HG02642 (cell line): ENCODE measurements at regions not wholly inside any gene's neighbourhood (a gene's known extent, or its start where the extent isn't known, plus 50 kb on each side); places are given as distances from the start of the nearest gene placed in this dataset.

Experiments
- ATAC-seq: cut with Tn5 transposase; IDR thresholded peaks from one replicate; pipeline ENCODE4 v1.9.1; 2021; ENCODE audit warnings: mild to moderate bottlenecking; ENCODE audit not compliant: unreplicated experiment, poor library complexity

DNA sequence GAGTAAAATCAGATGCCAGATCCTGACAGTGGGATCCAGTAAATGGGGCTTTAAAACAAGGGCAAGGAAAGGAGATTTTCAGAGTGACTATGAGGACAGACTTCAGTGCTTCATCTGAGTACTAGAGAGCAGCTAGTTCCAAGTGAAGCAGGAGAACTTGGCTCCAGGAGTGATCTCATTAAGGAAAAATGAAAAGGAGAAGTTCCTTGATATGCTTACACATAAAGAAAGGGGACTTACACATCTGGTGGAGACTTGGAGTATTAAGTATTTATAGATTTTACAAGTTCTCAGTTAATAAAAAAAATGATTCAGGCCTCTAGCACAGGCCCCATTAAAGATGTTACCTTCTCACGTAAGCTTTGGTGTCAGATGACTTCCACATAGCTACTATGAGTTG, 105.8 kb downstream of the ICOS start:
- no peak for ATAC-seq

DNA sequence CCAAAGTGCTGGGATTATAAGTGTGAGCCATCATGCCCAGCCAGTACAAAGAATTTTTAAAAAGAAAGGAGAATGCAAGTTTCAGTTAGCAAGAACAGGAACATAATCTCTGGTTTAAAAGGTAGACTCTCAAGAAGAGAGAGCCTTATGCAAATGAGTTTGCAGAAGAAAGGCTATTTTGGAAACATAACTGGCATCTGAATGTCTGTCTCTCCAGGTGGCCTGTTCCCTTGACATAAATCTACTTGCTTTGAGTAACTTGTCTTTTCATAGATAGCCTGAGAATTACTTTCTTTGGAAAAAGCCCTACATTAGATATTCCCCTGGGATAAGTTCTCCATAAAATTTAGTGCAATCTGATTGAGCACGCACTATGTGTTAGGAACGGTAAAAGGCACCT, 109.6 kb downstream of the ICOS start:
- peak; percentile 86 for ATAC-seq

DNA sequence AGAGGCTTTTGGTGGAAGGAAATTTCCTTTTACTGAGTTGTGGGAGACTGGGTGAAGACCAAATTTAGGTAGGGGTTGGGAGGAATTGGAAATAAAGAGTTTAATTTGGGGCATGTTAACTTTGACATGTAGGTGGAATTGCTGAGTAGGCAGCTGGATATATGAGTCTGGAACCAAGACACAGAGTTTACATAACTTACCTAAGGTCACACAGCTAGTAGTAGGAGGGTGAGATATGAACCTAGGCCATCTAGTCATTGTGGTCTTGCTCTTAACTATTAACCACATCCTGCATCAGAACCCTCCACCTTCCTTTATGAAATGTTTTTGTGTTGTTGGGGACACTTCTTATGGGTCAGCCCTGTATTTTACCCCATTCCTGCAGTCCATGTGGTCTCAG, 113.1 kb downstream of the ICOS start:
- ATAC-seq, result peak; percentile 69

DNA sequence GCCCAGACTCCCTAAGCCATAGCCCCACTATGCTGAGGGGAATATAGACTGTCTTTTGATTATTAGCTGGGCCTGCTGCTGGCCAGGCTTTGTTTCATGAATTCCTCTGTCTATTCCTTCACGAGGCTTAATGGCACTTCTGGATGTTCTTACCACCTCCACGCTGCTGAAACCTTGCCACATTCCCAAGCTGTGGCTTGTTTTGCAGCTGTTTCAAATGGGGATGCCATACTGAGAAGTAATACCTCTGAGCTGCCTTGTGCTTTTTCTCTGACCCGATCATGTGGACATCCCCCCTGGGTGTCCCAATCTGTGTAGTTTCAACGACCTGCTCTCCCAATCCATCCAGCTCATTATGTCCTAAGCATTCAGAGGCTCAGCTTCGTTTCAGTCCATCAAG, 114.1 kb downstream of the ICOS start:
- no peak for ATAC-seq

DNA sequence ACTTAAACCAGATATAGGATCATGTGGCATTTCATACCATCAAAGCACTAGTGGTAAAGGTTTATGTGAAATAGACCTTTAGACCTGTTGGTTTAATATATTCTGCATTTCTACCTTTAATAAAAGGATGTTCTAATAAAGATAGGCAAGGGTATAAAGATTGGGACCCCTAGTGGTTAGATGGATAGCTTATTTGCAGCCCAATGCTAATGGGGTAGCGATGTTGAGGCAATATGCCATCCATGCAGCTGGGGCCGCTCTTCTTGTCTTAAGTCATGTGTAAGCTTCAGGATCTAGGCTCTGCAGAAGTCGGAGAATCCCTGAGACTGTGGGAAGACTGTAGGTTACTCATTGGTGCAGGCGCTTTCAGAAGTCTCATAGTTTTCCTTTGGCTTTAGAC, 114.9 kb downstream of the ICOS start:
- ATAC-seq, result no peak

DNA sequence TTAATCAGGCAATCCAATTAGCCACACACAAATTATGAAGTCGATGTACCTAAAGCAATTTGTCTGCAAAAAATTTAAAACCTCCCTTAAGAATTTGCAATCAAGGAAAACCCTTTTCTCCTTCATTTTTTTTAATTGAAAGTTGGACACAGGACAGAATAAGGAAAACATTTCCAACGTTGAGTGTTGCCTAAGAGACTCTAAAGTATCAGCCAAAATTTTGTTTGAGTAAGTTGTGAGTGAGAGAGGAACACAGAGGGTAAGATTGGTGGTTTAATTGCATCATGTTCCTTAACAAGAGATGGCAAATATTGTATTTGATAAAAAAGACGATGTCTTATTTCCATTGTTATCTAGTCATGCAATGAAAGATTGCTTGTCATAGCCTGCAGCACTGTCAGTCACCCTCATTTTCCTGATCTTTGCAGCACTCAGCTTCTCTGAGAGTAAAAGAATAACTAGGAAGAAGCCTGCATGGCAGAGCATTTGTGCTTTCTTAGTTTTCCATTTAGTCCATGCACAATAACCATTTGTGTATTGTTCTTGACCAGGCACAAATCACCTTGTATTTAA, 115.5 kb downstream of the ICOS start:
- no peak for ATAC-seq

DNA sequence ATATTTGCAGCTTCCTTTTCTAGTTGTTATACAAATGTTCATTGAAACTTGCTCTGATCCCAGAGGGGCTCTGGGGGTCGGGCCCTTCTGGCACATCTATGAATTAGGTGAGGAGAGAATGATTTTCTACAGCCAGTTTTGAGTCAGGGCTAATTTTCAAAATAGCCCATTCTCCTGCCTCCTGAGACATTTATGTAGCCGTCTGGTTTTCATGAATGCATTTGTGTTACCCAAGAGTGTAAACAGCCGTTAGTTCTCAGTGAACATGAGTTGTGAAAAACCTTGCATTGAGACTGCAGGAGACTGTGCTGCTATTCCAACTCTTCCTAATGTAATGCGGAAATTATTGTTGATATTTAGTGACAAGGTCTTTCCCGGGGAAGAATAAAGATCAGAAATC, 122.5 kb downstream of the ICOS start:
- no peak for ATAC-seq

DNA sequence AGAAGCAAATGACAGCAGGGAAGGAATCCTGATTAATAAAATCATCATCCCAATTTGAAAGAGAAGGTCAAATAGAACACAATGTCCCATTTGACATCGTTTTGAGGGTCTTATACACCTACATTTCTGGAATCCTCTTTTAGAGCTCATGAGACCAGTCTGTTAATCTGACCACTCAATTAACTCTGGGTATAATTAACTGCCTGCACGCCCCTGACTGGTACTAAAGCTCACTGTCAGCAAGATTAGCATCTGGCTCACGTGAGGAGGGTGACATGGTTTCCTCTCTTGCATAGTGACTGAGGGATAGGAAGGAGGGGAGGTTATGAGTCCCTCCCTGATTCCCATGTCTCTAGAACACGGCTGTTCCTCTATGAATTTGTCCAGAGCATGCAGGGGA, 124.3 kb downstream of the ICOS start:
- ATAC-seq, result no peak

DNA sequence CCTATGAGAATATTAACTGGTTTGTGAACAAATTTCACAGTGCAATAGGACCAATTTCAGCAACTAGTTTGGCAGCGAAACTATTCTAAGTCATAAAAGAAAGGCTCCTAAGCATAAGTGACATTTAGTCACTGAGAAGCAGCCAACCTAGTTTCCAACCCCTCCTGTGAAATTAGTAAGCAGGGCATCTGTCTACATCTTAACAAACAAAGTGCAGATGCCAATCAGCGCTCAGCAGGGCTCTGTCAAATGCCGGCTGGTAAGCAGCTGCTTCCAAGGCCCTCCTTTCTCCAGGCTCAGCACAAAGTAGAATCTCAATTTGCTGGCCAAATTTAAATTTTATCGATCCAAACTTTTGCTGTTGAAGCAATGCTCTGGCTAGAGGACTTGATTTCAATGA, 124.7 kb downstream of the ICOS start:
- no peak for ATAC-seq

DNA sequence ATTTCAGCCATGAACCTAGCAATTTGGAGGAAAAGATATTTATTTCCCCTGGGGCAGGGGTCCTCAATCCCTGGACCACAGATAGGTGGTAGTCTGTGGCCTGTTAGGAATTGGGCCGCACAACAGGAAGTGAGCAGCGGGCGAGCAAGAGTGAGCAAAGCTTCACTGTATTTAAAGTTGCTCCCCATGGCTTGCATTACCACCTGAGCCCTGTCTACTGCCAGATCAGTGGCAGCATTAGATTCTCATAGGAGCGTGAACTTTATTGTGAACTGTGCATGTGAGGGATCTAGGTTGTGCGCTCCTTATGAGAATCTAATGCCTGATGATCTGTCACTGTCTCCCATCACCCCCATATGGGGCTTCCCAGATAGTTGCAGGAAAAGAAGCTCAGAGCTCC, 127.6 kb downstream of the ICOS start:
- ATAC-seq, result no peak

DNA sequence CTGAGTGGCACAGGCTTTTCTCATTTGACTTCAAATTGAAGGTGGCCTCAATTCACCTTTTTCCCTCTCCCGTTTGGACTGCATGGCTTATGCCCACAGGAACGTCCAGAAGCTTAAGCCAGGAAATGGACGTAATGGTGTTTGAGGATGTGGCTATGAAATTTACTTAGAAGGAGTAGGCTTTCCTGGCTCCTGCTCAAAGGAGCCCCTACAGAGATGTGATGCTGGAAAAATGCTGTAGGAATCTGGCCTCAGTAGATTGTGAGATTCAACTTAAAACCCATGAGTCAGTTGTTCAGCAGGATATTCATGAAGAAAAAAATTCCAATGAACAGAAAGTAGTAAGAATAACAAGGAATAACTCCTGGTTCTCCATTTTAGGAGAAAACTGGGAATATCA, 129.0 kb downstream of the ICOS start:
- ATAC-seq, result no peak

DNA sequence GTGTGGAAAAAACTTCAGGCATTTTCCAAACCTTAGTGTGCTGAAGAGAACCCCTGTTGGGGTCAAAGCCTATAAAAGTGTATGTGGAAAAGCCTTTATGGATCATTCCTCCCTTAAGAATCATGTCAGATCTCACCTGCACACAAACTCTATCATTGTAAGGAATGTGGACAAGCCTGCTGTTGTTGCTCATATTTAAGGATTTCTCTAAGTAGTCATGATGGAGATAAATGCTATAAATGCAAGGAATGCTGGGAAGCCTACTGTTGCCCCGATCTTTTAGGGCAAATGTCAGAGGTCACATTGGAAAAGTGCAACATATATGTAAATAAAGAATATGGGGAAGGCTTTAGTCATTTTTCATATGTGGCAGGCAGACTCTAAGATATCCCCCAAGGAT, 129.5 kb downstream of the ICOS start:
- ATAC-seq, result no peak

DNA sequence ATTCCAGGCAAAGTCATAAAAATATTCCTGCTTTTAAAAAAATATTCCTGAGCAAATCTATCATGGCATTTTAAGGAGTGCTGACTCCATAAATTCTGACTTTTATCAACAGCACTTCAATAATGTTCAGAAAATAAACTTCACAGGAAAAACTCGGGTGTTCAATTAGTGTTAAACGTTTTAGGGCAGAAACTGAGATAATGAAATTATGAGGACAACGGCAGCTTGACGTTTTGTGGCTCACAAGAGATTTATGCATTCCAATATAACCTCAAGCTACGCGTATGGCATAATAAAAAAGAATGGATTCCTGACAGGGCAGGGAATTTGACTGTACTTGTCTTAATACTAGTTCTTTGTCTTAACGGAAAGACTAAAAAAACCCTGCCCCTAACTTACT, 133.2 kb downstream of the ICOS start:
- no peak for ATAC-seq

DNA sequence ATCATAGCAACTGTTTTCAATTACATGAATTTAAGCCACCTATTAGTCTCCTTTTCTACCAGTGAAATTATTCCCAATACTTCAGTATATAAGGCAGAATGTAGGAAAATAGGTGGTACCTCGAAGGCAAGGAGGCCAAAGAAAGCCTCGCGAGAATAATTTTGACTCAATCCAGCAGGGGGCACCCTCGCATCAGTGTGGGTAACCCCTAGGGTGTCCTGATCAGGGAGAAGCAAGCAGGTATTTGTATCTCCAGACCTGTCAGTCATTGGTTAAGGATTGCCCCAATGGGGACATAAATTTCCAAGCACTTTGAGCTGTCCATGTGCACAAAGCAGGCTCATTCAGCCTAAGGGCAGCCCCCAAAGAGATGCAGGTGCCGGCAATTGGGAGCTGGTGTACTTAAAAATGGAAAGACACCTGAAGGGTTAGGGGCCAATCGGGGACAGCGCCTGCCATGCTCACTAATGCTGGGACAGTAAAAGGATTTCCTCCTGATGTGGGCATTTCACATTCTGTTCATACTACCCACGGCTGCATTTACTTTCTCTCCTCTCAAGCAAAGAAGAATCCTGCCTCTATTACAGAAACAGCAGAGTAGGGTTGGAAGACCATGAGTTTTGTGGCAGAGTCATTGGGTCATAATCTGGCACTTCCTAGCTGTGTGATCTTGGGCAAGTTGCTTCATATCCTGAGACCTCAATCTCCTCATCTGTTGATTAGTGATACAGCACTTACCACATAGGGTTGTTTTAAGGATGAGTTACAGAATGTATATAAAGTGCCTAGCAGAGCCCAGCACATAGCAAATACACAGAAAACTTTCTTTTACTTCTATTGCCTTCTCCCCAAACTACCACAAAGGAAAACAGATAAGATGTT, 136.1 kb downstream of the ICOS start:
- no peak for ATAC-seq

DNA sequence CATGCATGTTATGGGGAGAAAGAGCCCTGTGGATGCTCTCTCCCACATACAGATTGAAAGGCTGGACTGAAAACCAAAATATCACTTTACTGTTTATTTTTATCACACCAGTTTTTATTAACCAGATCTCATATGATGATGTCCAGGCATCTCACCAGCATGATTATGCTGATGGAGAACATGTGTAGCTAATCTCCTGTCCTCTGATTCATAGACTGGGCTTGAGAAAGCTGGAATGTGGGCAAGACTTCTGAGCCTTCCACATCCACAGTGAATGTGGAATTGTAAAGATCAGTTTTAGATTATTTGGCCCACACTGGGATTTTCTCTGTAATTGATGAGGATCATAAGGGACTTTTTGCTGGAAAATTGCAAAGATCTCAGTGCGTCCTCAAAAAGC, 137.9 kb downstream of the ICOS start:
- ATAC-seq, result no peak

DNA sequence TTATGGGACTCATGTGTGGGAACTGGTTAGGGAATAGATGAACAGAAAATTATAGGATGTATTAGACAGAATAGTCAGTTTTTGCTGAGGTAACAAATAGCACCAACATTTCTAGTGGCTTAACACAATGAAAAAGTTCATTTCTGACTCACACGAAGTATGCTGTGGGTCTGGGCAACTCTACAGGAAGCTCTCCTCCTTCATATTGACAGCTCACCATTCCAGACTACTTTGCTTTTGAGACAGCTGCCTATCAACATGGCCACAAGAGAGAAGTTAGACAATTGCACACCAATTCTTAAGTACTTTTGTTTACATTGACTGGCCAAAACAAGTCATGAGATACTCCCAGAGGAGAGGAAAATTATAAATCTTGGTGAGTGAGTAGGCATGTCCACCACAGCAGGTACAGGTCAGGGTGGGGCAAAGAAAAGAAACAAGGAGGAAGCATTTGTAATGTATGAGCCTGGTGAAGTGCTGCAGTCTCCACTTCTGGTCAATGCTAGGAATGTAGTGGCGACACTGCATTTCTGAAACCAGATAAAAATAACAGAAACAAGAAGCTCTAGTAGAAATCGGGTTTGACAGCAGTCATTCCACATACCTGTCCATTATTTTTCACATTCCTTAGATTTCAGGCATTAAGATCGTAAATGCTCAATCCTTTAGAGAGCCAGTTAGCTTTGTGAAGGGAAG, 141.6 kb downstream of the ICOS start:
- no peak for ATAC-seq

DNA sequence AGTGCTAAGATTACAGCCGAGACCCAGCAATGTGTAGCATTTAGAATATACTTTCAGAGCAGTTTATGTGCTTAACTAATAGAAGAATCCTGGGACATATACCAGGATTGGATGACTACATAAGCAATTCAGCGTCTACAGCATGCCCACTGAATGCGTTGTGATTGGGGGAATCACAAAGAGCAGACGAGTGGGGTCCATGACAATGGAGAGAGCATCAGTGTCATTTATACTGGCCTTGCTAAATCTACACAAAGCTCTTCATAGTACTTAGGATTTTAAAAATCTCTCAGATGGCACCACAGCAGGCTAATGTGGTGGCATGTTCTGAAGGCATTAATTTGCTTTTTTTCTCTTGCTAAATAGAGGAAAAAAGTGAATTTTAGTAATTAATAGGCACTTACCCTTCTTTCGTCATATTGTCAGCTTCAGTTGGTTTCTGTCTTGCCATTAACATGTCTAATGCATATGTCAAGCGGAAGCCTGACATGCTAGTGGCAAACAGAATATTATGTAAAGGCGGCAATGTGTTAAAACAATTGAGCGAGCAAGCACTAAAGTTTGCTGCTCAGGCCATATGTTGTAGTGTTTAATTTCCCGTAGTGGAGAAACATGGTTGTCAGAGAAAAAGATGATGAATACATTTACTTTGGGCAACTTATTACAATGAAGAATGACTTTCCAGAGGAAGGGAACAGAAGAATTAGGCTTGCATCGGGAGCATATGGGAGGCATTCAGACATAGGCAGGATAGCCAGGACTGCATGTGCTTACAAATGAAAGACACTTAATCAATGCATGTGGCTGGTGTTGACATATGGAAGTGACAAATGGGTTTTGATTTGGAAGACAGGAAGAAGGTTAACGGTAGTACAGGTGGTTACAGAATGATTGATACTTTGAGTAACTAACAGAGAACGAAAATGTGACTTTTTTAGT, 145.2 kb downstream of the ICOS start:
- no peak for ATAC-seq

DNA sequence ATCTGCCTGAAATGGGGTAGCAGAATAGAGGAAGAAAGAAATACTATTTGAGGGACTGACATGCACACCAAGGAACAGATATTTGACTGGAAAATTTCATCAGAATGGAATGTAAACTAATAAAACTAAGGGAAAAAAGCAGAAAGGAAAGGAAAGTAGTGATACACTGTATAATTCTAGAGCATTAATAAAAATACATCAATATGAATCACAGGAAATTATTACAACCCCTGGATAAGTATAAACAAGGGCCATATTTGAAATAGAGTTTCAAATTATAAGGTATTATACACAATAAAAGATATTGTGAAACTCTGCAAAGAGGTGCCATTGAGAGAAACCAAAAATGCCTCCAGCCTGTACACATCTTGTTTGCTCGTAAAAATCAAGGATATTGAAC, 149.6 kb downstream of the ICOS start:
- ATAC-seq, result no peak

DNA sequence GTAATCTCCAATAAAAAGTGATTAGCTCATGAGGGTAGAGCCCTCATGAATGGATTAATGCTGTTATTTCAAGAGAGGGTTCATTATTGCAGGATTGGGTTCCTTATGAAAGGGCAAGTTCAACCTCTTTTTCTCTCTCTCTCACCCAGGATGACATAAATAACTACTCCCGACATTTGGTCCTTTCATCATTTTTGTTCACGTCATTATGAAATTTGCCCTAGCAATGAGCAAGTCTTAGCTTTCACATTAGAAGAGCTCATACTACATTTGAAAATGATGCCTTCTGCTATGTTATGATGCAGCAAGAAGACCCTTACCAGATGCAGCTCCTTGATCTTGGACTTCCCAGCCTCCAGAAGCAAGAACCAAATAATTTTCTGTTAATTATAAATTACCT, 152.5 kb downstream of the ICOS start:
- no peak for ATAC-seq

DNA sequence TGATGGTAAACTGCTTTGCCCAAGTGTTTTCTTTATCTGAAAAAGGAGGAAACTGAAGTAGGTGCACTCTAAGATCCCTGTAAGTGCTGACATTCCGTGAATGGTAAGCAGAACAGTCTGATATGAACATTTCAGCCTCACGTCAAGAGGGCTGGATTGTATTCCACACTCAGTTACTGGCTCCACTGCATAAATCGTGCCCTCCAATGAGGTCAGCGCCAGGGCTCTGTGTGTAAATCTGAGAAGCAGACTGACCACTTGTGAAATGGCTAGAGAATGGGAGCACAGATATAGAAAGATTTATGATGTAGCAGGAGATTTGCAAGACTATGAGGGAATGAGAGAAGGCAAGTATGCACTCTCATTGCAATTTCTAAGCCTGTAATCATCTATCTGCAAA, 153.0 kb downstream of the ICOS start:
- ATAC-seq, result no peak

DNA sequence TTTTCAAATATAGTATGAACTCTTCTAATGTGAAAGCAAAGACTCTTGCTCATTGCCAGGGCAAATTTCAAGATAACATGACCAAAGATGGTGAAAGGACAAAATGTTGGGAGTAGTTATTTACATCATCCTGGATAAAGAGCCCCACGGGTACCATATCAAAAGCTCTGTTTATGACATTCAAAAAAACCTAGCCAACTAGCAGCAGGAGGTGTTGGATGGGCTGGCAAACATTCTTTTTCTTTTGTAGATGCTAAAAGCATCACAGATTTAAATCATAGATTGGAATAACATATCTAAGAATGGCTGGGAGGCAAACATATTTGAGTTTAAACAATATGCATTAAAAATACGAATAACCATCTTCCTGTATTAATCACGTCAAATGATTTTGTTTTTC, 153.5 kb downstream of the ICOS start:
- no peak for ATAC-seq
